Epithelial cell of prostate (primary cell): ENCODE measurements at regions not wholly inside any gene's neighbourhood (a gene's known extent, or its start where the extent isn't known, plus 50 kb on each side); places are given as distances from the start of the nearest gene placed in this dataset.
"Not testable (repeated sequence)": the region's sequence is repeated elsewhere in the genome, so short reads cannot be mapped to it uniquely, and the experiment has no call there.

Source experiments
- DNase-seq: peaks from one replicate; pipeline ENCODE4 v3.0.0-alpha.2; 2011; ENCODE audit warnings: low read depth, low spot score
- H3K27ac ChIP-seq: fragments of 450-650 bp; 2 replicates; pipeline ENCODE4 v1.5.1; 2017; ENCODE audit warnings: mild to moderate bottlenecking

- no peak overlapping the region for H3K27ac ChIP-seq
- no peak for DNase-seq
These were observed 420.6 kb upstream of the ISX start for GRCh38 chr22:34645375-34645774.

GRCh38 chr22:34669001-34669400 lies 397.0 kb upstream of the ISX start:
- no peak overlapping the region for H3K27ac ChIP-seq
- peak; percentile 3 for DNase-seq

- H3K27ac ChIP-seq, DNase-seq: not testable (repeated sequence)
These were observed 382.9 kb upstream of the ISX start for GRCh38 chr22:34683031-34683430.

GRCh38 chr22:34684278-34684677 lies 381.7 kb upstream of the ISX start:
- not testable (repeated sequence) for H3K27ac ChIP-seq, DNase-seq

- no peak overlapping the region for H3K27ac ChIP-seq
These were observed 378.8 kb upstream of the ISX start for GRCh38 chr22:34687116-34687515.

GRCh38 chr22:34688825-34689224 lies 377.1 kb upstream of the ISX start:
- no peak overlapping the region for H3K27ac ChIP-seq

More at GRCh38 chr22:34687116-34687515, 378.8 kb upstream of the ISX start:
- DNase-seq, result no peak

GRCh38 chr22:34696557-34696956 lies 369.4 kb upstream of the ISX start:
- DNase-seq, result no peak
- H3K27ac ChIP-seq, result no peak overlapping the region

More at GRCh38 chr22:34688825-34689224, 377.1 kb upstream of the ISX start:
- DNase-seq, result no peak

- H3K27ac ChIP-seq, result no peak overlapping the region
These were observed 363.7 kb upstream of the ISX start for GRCh38 chr22:34702279-34702678.

GRCh38 chr22:34709641-34710040 lies 356.3 kb upstream of the ISX start:
- DNase-seq, result peak; percentile 8
- no peak overlapping the region for H3K27ac ChIP-seq

More at GRCh38 chr22:34702279-34702678, 363.7 kb upstream of the ISX start:
- no peak for DNase-seq

- DNase-seq, result no peak
- H3K27ac ChIP-seq, result no peak overlapping the region
These were observed 343.1 kb upstream of the ISX start for GRCh38 chr22:34722901-34723300.

- no peak for DNase-seq
- H3K27ac ChIP-seq, result no peak overlapping the region
These were observed 329.9 kb upstream of the ISX start for GRCh38 chr22:34736081-34736480.

GRCh38 chr22:34738661-34739400 lies 327.1 kb upstream of the ISX start:
- DNase-seq, result no peak
- H3K27ac ChIP-seq, result no peak overlapping the region

- no peak for DNase-seq
- no peak overlapping the region for H3K27ac ChIP-seq
These were observed 322.7 kb upstream of the ISX start for GRCh38 chr22:34743110-34743751.

GRCh38 chr22:34760276-34761008 lies 305.5 kb upstream of the ISX start:
- H3K27ac ChIP-seq, result peak overlapping the region; percentile 32
- no peak for DNase-seq

- DNase-seq, result peak; percentile 26
- H3K27ac ChIP-seq, result peak overlapping the region; percentile 32
These were observed 304.8 kb upstream of the ISX start for GRCh38 chr22:34761111-34761510.

- no peak overlapping the region for H3K27ac ChIP-seq
- DNase-seq, result no peak
These were observed 302.5 kb upstream of the ISX start for GRCh38 chr22:34763496-34763895.

GRCh38 chr22:34765115-34765514 lies 300.8 kb upstream of the ISX start:
- DNase-seq, result no peak
- no peak overlapping the region for H3K27ac ChIP-seq

- DNase-seq, result no peak
- H3K27ac ChIP-seq, result no peak overlapping the region
These were observed 296.6 kb upstream of the ISX start for GRCh38 chr22:34769361-34769760.

- DNase-seq, result no peak
- no peak overlapping the region for H3K27ac ChIP-seq
These were observed 289.1 kb upstream of the ISX start for GRCh38 chr22:34776817-34777216.

- no peak overlapping the region for H3K27ac ChIP-seq
- DNase-seq, result no peak
These were observed 284.3 kb upstream of the ISX start for GRCh38 chr22:34781681-34782080.

- H3K27ac ChIP-seq, result no peak overlapping the region
- no peak for DNase-seq
These were observed 282.5 kb upstream of the ISX start for GRCh38 chr22:34783436-34783835.
